NCI-H146 treated with DMSO at 0.1 percent for 48 hours (cell line): ENCODE measurements at regions not wholly inside any gene's neighbourhood (a gene's known extent, or its start where the extent isn't known, plus 50 kb on each side); places are given as distances from the start of the nearest gene placed in this dataset.

ENCODE experiments used
- DNase-seq: peaks from one replicate; lab custom pipeline; 2025; ENCODE audit not compliant: unreplicated experiment; lab: John Stamatoyannopoulos, UW

GRCh38 chr18:25875551-25876240 lies 214.7 kb downstream of the SS18 start:
- no peak for DNase-seq

- no peak for DNase-seq
Measured at GRCh38 chr18:25873833-25874232, 216.6 kb downstream of the SS18 start.

GRCh38 chr18:25866331-25866730 lies 224.1 kb downstream of the SS18 start:
- DNase-seq, result no peak

- DNase-seq, result no peak
Measured at GRCh38 chr18:25862881-25863600, 227.4 kb downstream of the SS18 start.

GRCh38 chr18:25853691-25854433 lies 236.6 kb downstream of the SS18 start:
- DNase-seq, result no peak

- DNase-seq, result no peak
Measured at GRCh38 chr18:25843791-25844190, 246.6 kb downstream of the SS18 start.

GRCh38 chr18:25842665-25843064 lies 247.7 kb downstream of the SS18 start:
- DNase-seq, result no peak

GRCh38 chr18:25834061-25834460 lies 256.4 kb downstream of the SS18 start:
- no peak for DNase-seq

- DNase-seq, result no peak
Measured at GRCh38 chr18:25832001-25832604, 258.3 kb downstream of the SS18 start.

- no peak for DNase-seq
Measured at GRCh38 chr18:25831301-25831701, 259.1 kb downstream of the SS18 start.

- no peak for DNase-seq
Measured at GRCh38 chr18:25830787-25831186, 259.6 kb downstream of the SS18 start.

- no peak for DNase-seq
Measured at GRCh38 chr18:25827961-25828561, 262.4 kb downstream of the SS18 start.

- no peak for DNase-seq
Measured at GRCh38 chr18:25827228-25827627, 263.2 kb downstream of the SS18 start.

- DNase-seq, result no peak
Measured at GRCh38 chr18:25826823-25827222, 263.6 kb downstream of the SS18 start.

- DNase-seq, result no peak
Measured at GRCh38 chr18:25825979-25826776, 264.2 kb downstream of the SS18 start.

GRCh38 chr18:25825056-25825455 lies 265.4 kb downstream of the SS18 start:
- DNase-seq, result no peak

- no peak for DNase-seq
Measured at GRCh38 chr18:25819746-25820363, 270.6 kb downstream of the SS18 start.

- no peak for DNase-seq
Measured at GRCh38 chr18:25818505-25818904, 271.9 kb downstream of the SS18 start.

- no peak for DNase-seq
Measured at GRCh38 chr18:25817546-25818237, 272.7 kb downstream of the SS18 start.
